ENCODE measurements at regions not wholly inside any gene's neighbourhood (a gene's known extent, or its start where the extent isn't known, plus 50 kb on each side); places are given as distances from the start of the nearest gene placed in this dataset.

DNA sequence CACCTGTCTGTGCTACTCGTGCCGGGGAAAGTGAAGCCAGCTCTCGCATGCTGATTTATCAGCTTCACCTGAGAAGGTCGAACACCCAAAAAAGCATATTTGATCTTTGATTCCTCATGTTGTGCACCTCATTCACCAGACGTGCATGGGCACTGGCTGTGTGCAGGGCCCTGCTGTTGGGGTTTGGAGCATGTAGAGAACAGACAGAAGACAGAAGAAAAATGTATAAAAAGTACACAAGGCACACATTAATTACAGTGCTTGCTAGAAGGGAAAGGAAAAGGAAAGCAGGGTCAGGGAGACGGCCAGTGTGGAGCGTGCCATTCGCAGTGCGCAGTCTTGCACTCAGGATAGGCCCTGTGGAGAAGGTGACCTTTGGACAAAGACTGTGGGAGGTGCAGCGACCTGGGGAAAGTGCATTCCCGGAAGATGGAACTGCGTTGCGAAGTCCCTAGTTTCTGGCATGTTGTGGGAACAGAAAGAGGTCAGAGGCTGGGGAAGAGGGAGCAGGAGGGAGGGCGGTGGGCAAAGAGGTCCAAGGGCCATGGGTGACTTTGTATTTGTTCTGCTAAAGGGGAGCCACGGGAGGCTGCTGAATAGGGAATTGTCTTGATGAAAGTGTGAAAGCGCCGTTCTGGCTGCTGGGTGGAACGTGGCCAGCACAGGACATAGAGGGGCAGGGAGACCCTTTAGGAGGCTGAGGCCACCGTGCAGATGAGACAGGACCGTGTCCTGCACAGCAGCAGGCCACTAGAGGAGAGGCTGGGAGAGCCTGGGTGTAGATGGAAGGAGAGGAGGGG lies 232.8 kb downstream of the GLRX3 start:
- Histone ChIP-seq H3K36me3 (no peaks in the 10 kb centered on the region), H3K9me3 (no peaks in the 10 kb centered on the region), H3K4me1 (no peaks in the 10 kb centered on the region), H3K27ac (no peak overlapping the region), H3K4me3 (no peak overlapping the region), H3K27me3 (no peaks in the 10 kb centered on the region)
- DNase-seq (ENCODE audit: low spot score in 2 of 2): no peak
- TF ChIP-seq, protein P1, sequence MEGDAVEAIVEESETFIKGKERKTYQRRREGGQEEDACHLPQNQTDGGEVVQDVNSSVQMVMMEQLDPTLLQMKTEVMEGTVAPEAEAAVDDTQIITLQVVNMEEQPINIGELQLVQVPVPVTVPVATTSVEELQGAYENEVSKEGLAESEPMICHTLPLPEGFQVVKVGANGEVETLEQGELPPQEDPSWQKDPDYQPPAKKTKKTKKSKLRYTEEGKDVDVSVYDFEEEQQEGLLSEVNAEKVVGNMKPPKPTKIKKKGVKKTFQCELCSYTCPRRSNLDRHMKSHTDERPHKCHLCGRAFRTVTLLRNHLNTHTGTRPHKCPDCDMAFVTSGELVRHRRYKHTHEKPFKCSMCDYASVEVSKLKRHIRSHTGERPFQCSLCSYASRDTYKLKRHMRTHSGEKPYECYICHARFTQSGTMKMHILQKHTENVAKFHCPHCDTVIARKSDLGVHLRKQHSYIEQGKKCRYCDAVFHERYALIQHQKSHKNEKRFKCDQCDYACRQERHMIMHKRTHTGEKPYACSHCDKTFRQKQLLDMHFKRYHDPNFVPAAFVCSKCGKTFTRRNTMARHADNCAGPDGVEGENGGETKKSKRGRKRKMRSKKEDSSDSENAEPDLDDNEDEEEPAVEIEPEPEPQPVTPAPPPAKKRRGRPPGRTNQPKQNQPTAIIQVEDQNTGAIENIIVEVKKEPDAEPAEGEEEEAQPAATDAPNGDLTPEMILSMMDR (IDR thresholded peaks at IDR 0.05): no peak
- intact Hi-C loops (cut with DNase I): no loop called here

- Histone ChIP-seq H3K27ac (no peak overlapping the region), H3K36me3 (no peaks in the 10 kb centered on the region), H3K4me1 (no peaks in the 10 kb centered on the region), H3K27me3 (no peaks in the 10 kb centered on the region), H3K9me3 (no peaks in the 10 kb centered on the region), H3K4me3 (no peak overlapping the region)
- DNase-seq (ENCODE audit: low spot score in 2 of 2): peak in 1 of 2 donors; percentile 30
- intact Hi-C loops (cut with DNase I): no loop called here
- TF ChIP-seq, protein P1 (IDR thresholded peaks at IDR 0.05): no peak
Observed at GRCh38 chr10:130369645-130370381, 233.6 kb downstream of the GLRX3 start.

DNA sequence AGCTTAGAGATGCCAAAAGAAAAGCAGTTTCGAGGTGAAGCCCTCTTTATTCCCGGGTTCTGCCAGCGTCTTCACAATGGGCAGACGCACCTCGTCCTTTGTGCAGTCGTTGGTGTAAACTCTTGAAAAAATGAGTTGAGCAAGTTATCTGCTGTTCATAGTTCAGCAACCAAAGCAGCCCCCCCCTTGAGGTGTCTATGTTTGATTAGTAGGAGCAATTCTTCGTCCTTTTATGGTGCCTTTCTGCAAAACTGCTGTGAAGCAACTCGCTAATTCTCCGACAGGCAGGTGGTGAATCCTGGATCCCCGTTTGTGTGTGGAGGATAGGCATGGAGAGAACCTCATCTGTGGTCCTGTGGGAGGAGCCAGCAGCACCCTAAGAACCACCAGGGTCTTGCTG lies 234.5 kb downstream of the GLRX3 start:
- intact Hi-C loops (cut with DNase I): no loop called here
- Histone ChIP-seq H3K27me3 (no peaks in the 10 kb centered on the region), H3K9me3 (peaks cover 0 to 6% of the 10 kb centered on the region in 2 donors), H3K4me3 (no peak overlapping the region), H3K27ac (no peak overlapping the region), H3K36me3 (no peaks in the 10 kb centered on the region), H3K4me1 (no peaks in the 10 kb centered on the region)
- TF ChIP-seq, protein P1 (IDR thresholded peaks at IDR 0.05): no peak
- no peak for DNase-seq (ENCODE audit: low spot score in 2 of 2)

DNA sequence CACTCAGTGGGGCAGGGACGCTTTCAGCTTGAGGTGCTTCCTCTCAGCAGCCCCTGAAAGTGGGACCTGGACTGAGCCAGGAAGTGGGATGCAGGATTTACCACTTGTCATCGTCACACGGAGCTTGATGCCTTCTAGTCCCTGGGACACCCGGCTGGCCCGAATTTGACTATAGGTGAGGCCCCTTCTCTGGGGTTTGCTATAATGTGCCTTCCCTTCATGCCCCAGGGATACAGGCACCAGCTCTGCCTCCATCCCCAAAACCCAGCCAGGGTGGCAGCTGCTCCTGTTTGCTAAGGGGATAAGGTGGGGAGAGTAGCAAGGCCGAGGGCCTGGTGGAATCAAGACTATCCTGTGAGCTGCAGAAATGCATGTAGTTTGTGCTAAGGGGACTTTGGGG lies 235.0 kb downstream of the GLRX3 start:
- Histone ChIP-seq H3K36me3 (no peaks in the 10 kb centered on the region), H3K9me3 (peaks cover 0 to 7% of the 10 kb centered on the region in 2 donors), H3K4me1 (no peaks in the 10 kb centered on the region), H3K27me3 (no peaks in the 10 kb centered on the region), H3K27ac (no peak overlapping the region), H3K4me3 (no peak overlapping the region)
- peak in 1 of 2 donors; percentile 50 for DNase-seq (ENCODE audit: low spot score in 2 of 2)
- intact Hi-C loops (cut with DNase I): no loop called here
- TF ChIP-seq, protein P1 (IDR thresholded peaks at IDR 0.05): no peak

- intact Hi-C loops (cut with DNase I): no loop called here
- TF ChIP-seq, protein P1 (IDR thresholded peaks at IDR 0.05): no peak
- Histone ChIP-seq H3K27ac (no peak overlapping the region), H3K4me1 (no peaks in the 10 kb centered on the region), H3K27me3 (no peaks in the 10 kb centered on the region), H3K9me3 (peaks cover 0 to 7% of the 10 kb centered on the region in 2 donors), H3K36me3 (no peaks in the 10 kb centered on the region), H3K4me3 (no peak overlapping the region)
- peak in 1 of 2 donors; percentile 28 for DNase-seq (ENCODE audit: low spot score in 2 of 2)
Observed at GRCh38 chr10:130371666-130372065, 235.5 kb downstream of the GLRX3 start.

Measured in ascending aorta (tissue), 2 donors.